Body of pancreas (tissue), 4 donors: ENCODE measurements at regions not wholly inside any gene's neighbourhood (a gene's known extent, or its start where the extent isn't known, plus 50 kb on each side); places are given as distances from the start of the nearest gene placed in this dataset.

Experiments
- ATAC-seq: fragments of 150-250 bp; one replicate; pipeline ENCODE4 v1.9.1; 2016
- DNase-seq, 4 donors: peaks; one replicate each; pipeline ENCODE4 v3.0.0-alpha.2; 2019
- H3K27ac ChIP-seq, 4 donors: fragments of 200-600 bp; sonication (generic); 1 replicate in 3 of 4; 2 replicates in 1 of 4; pipeline versions ENCODE4 v1.5.1 to v1.6.1; 2016 to 2019; ENCODE audit warnings: mild to moderate bottlenecking in 1 of 4, mixed read lengths in 1 of 4, moderate library complexity in 1 of 4
- H3K27me3 ChIP-seq, 2 donors: fragments of 200-600 bp; sonication (generic); one replicate each; pipeline ENCODE4 v1.6.0; 2016; ENCODE audit warnings: mild to moderate bottlenecking in 1 of 2
- H3K36me3 ChIP-seq, 2 donors: fragments of 200-600 bp; sonication (generic); replicated peaks in 1 of 2; 2 replicates each; pipeline ENCODE4 v1.5.1; 2016; ENCODE audit warnings: low read depth in 2 of 2; ENCODE audit not compliant: insufficient read depth in 1 of 2
- H3K4me1 ChIP-seq: fragments of 200-600 bp; sonication (generic); one replicate; pipeline ENCODE4 v1.6.0; 2016
- H3K4me3 ChIP-seq, 2 donors: fragments of 200-600 bp; sonication (generic); 1 replicate in 1 of 2; 2 replicates in 1 of 2; pipeline ENCODE4 v1.5.1; 2016 to 2019
- H3K9me3 ChIP-seq, 3 donors: fragments of 200-600 bp; sonication (generic); 1 replicate in 2 of 3; 2 replicates in 1 of 3; pipeline ENCODE4 v1.5.1; 2016
- CTCF ChIP-seq, 7 experiments: fragments of 450-650 bp in 4 of 7; fragments of 200-600 bp in 3 of 7; sonication (generic) in 3 of 7; IDR thresholded peaks; one replicate each; pipeline ENCODE4 v1.5.1; 2016 to 2019; ENCODE audit warnings: antibody characterized with exemption in 7 of 7
- POLR2A ChIP-seq, 3 donors: fragments of 450-650 bp; IDR thresholded peaks; one replicate each; pipeline ENCODE4 v1.6.1; 2016; ENCODE audit warnings: antibody characterized with exemption in 3 of 3, mild to moderate bottlenecking in 2 of 3
- WGBS, 2 donors: methylation state at CpG; one replicate each; pipeline ENCODE4 v1.1.5; 2017; 5-methylcytosine and 5-hydroxymethylcytosine counted together
- intact Hi-C: fragments of 100-400 bp; cut with DNase I; formaldehyde crosslinking; loops from one replicate; pipeline ENCODE4 v1.15.1; 2023

- H3K4me1 ChIP-seq = no peaks in the 10 kb centered on the region
- intact Hi-C loops = no loop called here
- WGBS, 2 donors = 24 to 35% methylated on average over 3 of the region's 3 CpGs
- no peak for TF ChIP-seq POLR2A (IDR thresholded peaks at IDR 0.05)
- TF ChIP-seq CTCF (IDR thresholded peaks at IDR 0.05) = no peak
- no peak overlapping the region for H3K27ac ChIP-seq
- H3K9me3 ChIP-seq = peaks cover 0 to 6% (median 0%) of the 10 kb centered on the region in 3 donors
- no peaks in the 10 kb centered on the region for H3K36me3 ChIP-seq
- DNase-seq = no peak
- H3K4me3 ChIP-seq = no peak overlapping the region
- ATAC-seq = no peak
- no peaks in the 10 kb centered on the region for H3K27me3 ChIP-seq
These were observed 536.3 kb upstream of the MKI67 start for GRCh38 chr10:128662520-128662919.

DNA sequence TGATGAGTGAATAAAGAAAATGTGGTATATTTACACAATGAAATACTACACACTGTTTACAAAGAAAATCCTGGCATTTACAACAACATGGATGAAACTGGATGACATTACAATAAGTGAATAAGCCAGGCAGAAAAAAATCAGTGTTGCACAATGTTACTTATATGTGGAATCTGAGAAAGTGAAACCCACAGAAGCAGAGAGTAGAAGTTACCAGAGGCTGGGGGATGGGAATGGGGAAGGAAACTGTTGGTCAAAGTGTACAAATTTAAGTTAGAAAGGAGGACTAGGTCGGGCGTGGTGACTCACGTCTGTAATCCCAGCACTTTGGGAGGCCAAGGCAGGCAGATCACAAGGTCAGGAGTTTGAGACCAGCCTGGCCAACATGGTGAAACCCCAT lies 538.5 kb upstream of the MKI67 start:
- Histone ChIP-seq H3K36me3 (no peaks in the 10 kb centered on the region), H3K4me3 (no peak overlapping the region), H3K9me3 (peaks cover 0 to 10% (median 0%) of the 10 kb centered on the region in 3 donors), H3K27ac (no peak overlapping the region), H3K4me1 (no peaks in the 10 kb centered on the region), H3K27me3 (no peaks in the 10 kb centered on the region)
- TF ChIP-seq CTCF (IDR thresholded peaks at IDR 0.05) (no peak), POLR2A (IDR thresholded peaks at IDR 0.05) (no peak)
- ATAC-seq (no peak), DNase-seq (no peak)
- WGBS, 2 donors = 34 to 54% methylated on average over 3 of the region's 3 CpGs
- intact Hi-C loops = no loop called here

GRCh38 chr10:128675405-128675804 lies 549.2 kb upstream of the MKI67 start:
- intact Hi-C loops = no loop called here
- TF ChIP-seq POLR2A (IDR thresholded peaks at IDR 0.05) = no peak
- no peak for TF ChIP-seq CTCF (IDR thresholded peaks at IDR 0.05)

GRCh38 chr10:128680116-128680515 lies 553.9 kb upstream of the MKI67 start:
- H3K27me3 ChIP-seq = no peaks in the 10 kb centered on the region
- no peak overlapping the region for H3K4me3 ChIP-seq
- intact Hi-C loops = no loop called here
- no peaks in the 10 kb centered on the region for H3K4me1 ChIP-seq
- ATAC-seq = no peak
- 34 to 42% methylated on average over 8 of the region's 8 CpGs for WGBS, 2 donors
- H3K27ac ChIP-seq = no peak overlapping the region
- H3K9me3 ChIP-seq = no peaks in the 10 kb centered on the region
- no peak for DNase-seq
- TF ChIP-seq CTCF (IDR thresholded peaks at IDR 0.05) (no peak), POLR2A (IDR thresholded peaks at IDR 0.05) (no peak)
- H3K36me3 ChIP-seq = no peaks in the 10 kb centered on the region

More at GRCh38 chr10:128675405-128675804, 549.2 kb upstream of the MKI67 start:
- 58 to 67% methylated on average over 6 of the region's 6 CpGs for WGBS, 2 donors
- no peaks in the 10 kb centered on the region for H3K36me3 ChIP-seq
- H3K4me3 ChIP-seq = no peak overlapping the region
- no peaks in the 10 kb centered on the region for H3K27me3 ChIP-seq
- DNase-seq (no peak), ATAC-seq (no peak)
- H3K27ac ChIP-seq = no peak overlapping the region
- no peaks in the 10 kb centered on the region for H3K9me3 ChIP-seq
- no peaks in the 10 kb centered on the region for H3K4me1 ChIP-seq

GRCh38 chr10:128684215-128684614 lies 558.0 kb upstream of the MKI67 start:
- WGBS, 2 donors = 37 to 47% methylated on average over 5 of the region's 5 CpGs
- Histone ChIP-seq H3K36me3 (no peaks in the 10 kb centered on the region), H3K4me1 (no peaks in the 10 kb centered on the region), H3K27me3 (no peaks in the 10 kb centered on the region), H3K9me3 (no peaks in the 10 kb centered on the region), H3K27ac (no peak overlapping the region), H3K4me3 (no peak overlapping the region)
- TF ChIP-seq POLR2A (IDR thresholded peaks at IDR 0.05) (no peak), CTCF (IDR thresholded peaks at IDR 0.05) (no peak)
- ATAC-seq = no peak
- intact Hi-C loops = no loop called here
- no peak for DNase-seq
